ENCODE measurements at regions not wholly inside any gene's neighbourhood (a gene's known extent, or its start where the extent isn't known, plus 50 kb on each side); places are given as distances from the start of the nearest gene placed in this dataset.

DNA sequence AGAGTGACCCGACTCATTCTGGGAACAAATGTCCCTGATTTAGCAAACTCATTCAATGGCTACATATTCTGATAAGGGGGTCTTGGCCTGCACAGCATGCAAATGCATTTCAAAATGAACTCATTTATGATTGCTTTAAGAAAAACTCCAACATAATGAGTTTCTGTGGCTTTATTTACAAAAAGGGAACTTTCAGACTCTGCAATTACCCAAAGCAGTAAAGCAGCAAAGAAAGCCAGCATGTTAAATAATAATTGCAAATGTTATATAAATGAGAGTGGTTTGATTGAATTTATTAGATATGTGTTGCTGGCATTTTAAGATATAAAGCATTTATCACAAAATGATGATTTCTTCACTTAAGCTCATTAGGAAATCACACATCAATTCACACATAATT lies 295.7 kb downstream of the FBXW7 start:
- H3K4me1 ChIP-seq (ENCODE audit: insufficient read depth, low read length) = peaks cover 4% of the 10 kb centered on the region; the same call in 1 of the 2 replicates
- no peak overlapping the region for H4K91ac ChIP-seq (ENCODE audit: insufficient read length, low read depth, low read length)
- no peak overlapping the region for H3K27ac ChIP-seq (ENCODE audit: insufficient read length, low read depth, low read length)
- Mint-ChIP-seq H3K36me3 (ENCODE audit: insufficient read depth in 1 of 3, low read depth in 3 of 3) (no peaks in the 10 kb centered on the region), H3K9me3 (no peaks in the 10 kb centered on the region), H3K4me1 (peaks cover 7 to 8% of the 10 kb centered on the region in 2 experiments), H3K27ac (no peak overlapping the region), H3K4me3 (no peak overlapping the region), H3K27me3 (ENCODE audit: low read depth) (no peaks in the 10 kb centered on the region; the same call in 1 of the 2 replicates)
- no CpG with 5 or more reads among the region's 1 CpG for WGBS (ENCODE audit: extremely low coverage, insufficient read length, low lambda C conversion rate)
- H3K4ac ChIP-seq (ENCODE audit: low read depth, low read length) = no peak overlapping the region
- H3K9me3 ChIP-seq (ENCODE audit: control insufficient read depth, low read depth, low read length) = no peaks in the 10 kb centered on the region
- no peaks in the 10 kb centered on the region for H3K79me2 ChIP-seq (ENCODE audit: insufficient read depth, low read length)
- TF ChIP-seq, protein P1, sequence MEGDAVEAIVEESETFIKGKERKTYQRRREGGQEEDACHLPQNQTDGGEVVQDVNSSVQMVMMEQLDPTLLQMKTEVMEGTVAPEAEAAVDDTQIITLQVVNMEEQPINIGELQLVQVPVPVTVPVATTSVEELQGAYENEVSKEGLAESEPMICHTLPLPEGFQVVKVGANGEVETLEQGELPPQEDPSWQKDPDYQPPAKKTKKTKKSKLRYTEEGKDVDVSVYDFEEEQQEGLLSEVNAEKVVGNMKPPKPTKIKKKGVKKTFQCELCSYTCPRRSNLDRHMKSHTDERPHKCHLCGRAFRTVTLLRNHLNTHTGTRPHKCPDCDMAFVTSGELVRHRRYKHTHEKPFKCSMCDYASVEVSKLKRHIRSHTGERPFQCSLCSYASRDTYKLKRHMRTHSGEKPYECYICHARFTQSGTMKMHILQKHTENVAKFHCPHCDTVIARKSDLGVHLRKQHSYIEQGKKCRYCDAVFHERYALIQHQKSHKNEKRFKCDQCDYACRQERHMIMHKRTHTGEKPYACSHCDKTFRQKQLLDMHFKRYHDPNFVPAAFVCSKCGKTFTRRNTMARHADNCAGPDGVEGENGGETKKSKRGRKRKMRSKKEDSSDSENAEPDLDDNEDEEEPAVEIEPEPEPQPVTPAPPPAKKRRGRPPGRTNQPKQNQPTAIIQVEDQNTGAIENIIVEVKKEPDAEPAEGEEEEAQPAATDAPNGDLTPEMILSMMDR (conservative IDR thresholded peaks at IDR 0.05) = no peak
- H4K20me1 ChIP-seq (ENCODE audit: control insufficient read depth, insufficient read depth, insufficient read length) = no peaks in the 10 kb centered on the region
- no peak overlapping the region for H2BK5ac ChIP-seq (ENCODE audit: insufficient read length, low read length)
- no peak overlapping the region for H3K14ac ChIP-seq (ENCODE audit: insufficient read depth, low read length)
- no peak overlapping the region for H3K4me2 ChIP-seq (ENCODE audit: insufficient read depth, insufficient read length, low read length)
- H3K79me1 ChIP-seq (ENCODE audit: insufficient read depth, low read depth, low read length, poor library complexity, severe bottlenecking) = no peaks in the 10 kb centered on the region
- no peak overlapping the region for H3T11ph ChIP-seq (ENCODE audit: low read length)
- H3K27me3 ChIP-seq (ENCODE audit: insufficient read depth, low read length) = no peaks in the 10 kb centered on the region
- H3K18ac ChIP-seq (ENCODE audit: insufficient read length, low read depth, low read length) = no peak overlapping the region
- no peak overlapping the region for H3K23ac ChIP-seq (ENCODE audit: insufficient read length, low read depth, low read length)
- no peak overlapping the region for H2BK12ac ChIP-seq (ENCODE audit: insufficient read length, low read depth, low read length)
- H3K56ac ChIP-seq (ENCODE audit: insufficient read length, low read depth, low read length) = no peak overlapping the region
- H3K23me2 ChIP-seq (ENCODE audit: insufficient read length, low read depth, low read length, poor library complexity, severe bottlenecking) = no peaks in the 10 kb centered on the region
- H2BK20ac ChIP-seq (ENCODE audit: low read depth, low read length, poor library complexity, severe bottlenecking) = no peak overlapping the region
- H2AFZ ChIP-seq (ENCODE audit: low read length) = no peak overlapping the region
- no peak overlapping the region for H2AK5ac ChIP-seq (ENCODE audit: insufficient read length, low read length)
- no peak for DNase-seq
- no peak overlapping the region for H4K8ac ChIP-seq (replicated peaks; ENCODE audit: insufficient read length, low read depth, low read length)
- no peak overlapping the region for H4K5ac ChIP-seq (ENCODE audit: insufficient read length, low read depth, low read length)
- no peak overlapping the region for H2BK15ac ChIP-seq (ENCODE audit: low read depth, low read length)
- no peak overlapping the region for H2BK120ac ChIP-seq (ENCODE audit: low read depth, low read length, poor library complexity, severe bottlenecking)
- no peak overlapping the region for H3K9ac ChIP-seq (ENCODE audit: extremely low read depth, insufficient read length, low read length)
